Sciatic nerve (tissue), 2 donors: ENCODE measurements at regions not wholly inside any gene's neighbourhood (a gene's known extent, or its start where the extent isn't known, plus 50 kb on each side); places are given as distances from the start of the nearest gene placed in this dataset.
"Not testable (repeated sequence)": the region's sequence is repeated elsewhere in the genome, so short reads cannot be mapped to it uniquely, and the experiment has no call there.

Source experiments
- ATAC-seq: fragments of 200-7000 bp; cut with Tn5 transposase; one replicate; pipeline ENCODE4 v1.9.1; 2020; ENCODE audit warnings: mild to moderate bottlenecking, moderate library complexity
- DNase-seq: peaks from one replicate; pipeline ENCODE4 v3.0.0-alpha.2; 2020; ENCODE audit warnings: low spot score
- intact Hi-C: fragments of 100-400 bp; cut with DNase I; formaldehyde crosslinking; loops from one replicate; pipeline ENCODE4 v1.14.2; 2022
- donor health status: DM: no; HTN: no; CAD: no.
- donor health status: DM: no; HTN: no; CAD: no.

DNA sequence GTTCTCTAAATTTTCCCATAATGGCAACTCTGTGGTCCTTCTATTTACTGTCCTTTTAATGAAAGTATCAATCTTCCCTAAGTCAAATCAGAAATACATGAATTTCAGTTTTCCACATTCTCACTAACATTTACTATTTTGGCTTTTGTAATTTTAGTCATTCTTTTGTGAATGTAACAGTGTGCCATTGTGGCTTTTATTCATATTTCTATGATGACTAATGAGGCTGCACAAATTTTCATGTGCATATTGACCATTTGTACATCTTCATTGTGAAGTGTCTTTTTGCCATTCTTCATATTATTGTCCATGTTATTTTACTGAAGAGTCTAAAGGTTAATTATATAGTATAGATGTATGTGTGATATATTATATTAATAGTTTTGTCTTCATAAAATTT, 431.0 kb upstream of the BRINP3 start:
- intact Hi-C loops, result no loop called here
- DNase-seq (no peak), ATAC-seq (no peak)

GRCh38 chr1:190935925-190936324, 458.3 kb upstream of the BRINP3 start:
- DNase-seq (no peak), ATAC-seq (no peak)
- intact Hi-C loops, result no loop called here

- no peak for DNase-seq
- no peak for ATAC-seq
- intact Hi-C loops, result no loop called here
Observed at GRCh38 chr1:190936337-190936736, 458.7 kb upstream of the BRINP3 start.

DNA sequence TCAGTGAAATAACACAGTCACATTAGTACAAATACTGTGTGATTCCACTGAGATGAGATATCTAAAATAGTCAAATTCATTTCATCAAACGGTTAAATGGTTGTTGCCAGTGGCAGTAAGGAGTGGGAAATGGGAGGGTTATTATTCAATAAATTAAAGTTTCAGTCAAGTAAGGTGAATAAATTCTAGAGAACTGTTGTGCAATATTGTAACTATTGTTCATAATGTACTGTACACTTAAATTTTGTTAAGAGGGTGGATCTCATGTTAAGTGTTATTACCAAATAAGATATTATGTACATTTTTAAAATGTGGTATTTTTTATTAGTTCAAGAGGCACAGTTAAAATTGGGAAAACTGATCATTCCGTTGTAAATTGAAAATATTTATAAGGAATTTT, 463.3 kb upstream of the BRINP3 start:
- ATAC-seq, result no peak

GRCh38 chr1:190942475-190942874, 464.8 kb upstream of the BRINP3 start:
- intact Hi-C loops, result no loop called here
- no peak for ATAC-seq
- DNase-seq, result no peak

More for the DNA sequence above, 463.3 kb upstream of the BRINP3 start:
- intact Hi-C loops, result no loop called here
- no peak for DNase-seq

DNA sequence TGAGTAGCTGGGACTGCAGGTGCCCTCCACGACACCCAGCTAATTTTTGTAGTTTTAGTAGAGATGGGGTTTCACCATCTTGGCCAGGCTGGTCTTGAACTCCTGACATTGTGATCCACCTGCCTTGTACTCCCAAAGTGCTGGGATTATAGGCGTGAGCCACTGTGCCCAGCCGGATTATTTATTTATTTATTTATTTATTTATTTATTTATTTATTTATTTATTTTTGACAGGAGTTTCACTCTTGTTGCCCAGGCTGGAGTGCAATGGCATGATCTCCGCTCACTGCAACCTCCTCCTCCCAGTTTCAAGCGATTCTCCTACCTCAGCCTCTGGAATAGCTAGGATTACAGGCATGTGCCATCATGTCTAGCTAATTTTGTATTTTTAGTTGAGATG, 466.1 kb upstream of the BRINP3 start:
- ATAC-seq, intact Hi-C loops, DNase-seq: not testable (repeated sequence)

GRCh38 chr1:190949939-190950338, 472.3 kb upstream of the BRINP3 start:
- no peak for DNase-seq
- ATAC-seq, result no peak
- intact Hi-C loops, result no loop called here

DNA sequence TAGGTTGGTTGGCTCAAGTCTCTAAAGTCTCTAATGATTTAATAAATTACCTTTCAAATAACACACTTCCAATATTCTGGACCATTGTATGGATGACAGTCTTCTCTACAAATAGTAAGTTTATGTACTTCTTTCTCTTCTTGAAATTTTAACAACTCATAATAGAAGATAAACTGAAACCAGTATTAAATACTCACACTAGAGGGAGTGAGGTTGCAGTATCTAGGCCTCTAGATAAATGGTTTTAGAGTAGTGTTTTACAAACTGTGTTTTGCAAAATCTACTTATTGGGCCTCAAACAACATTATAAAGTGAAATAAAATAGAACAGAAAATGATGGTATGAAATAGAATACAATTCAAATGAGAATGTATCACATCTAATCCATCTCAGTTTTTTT, 479.9 kb upstream of the BRINP3 start:
- DNase-seq (no peak), ATAC-seq (no peak)
- intact Hi-C loops, result no loop called here

GRCh38 chr1:190963321-190963720, 485.7 kb upstream of the BRINP3 start:
- ATAC-seq (no peak), DNase-seq (no peak)
- intact Hi-C loops, result no loop called here

DNA sequence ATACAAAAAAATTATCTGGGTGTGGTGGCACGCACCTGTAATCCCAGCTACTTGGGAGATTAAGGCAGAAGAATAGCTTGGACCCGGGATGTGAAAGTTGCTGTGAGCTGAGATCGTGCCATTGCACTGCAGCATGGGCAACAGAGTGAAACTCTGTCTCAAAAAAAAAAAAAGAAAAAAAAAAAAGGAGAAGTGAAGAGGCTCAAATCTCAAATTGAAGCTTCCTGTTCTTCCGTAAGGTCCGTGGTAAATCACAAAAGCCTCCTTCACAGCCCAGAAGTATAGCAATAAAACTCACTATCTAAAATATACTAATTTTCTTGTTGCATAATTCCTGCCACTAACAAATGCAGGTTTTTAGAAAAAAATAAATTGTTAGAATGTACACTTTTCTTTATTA, 498.2 kb upstream of the BRINP3 start:
- DNase-seq, result no peak
- ATAC-seq, result no peak
- intact Hi-C loops, result no loop called here

- no peak for DNase-seq
- no peak for ATAC-seq
- intact Hi-C loops, result no loop called here
Observed at GRCh38 chr1:191002768-191003167, 525.1 kb upstream of the BRINP3 start.

- intact Hi-C loops, result no loop called here
- DNase-seq (no peak), ATAC-seq (no peak)
Observed at GRCh38 chr1:191016765-191017164, 539.1 kb upstream of the BRINP3 start.

DNA sequence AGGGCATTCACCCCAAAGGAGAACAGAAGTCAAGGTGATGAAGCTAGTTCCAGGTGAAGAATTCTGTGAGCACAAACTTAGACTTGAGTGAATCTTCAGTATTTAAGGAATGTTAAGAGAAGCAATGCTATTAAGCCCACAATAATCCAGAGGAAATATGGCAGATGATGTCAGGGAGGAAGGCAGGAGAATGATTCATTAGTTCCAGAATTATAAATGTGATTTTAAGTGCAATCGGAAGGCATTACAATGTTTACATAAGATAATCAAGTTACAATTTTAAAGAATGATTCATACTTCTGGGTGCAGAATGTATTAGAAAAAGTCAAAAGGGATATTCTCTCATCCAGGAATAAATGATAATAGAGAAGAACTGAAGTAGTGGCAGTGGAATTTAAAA, 545.2 kb upstream of the BRINP3 start:
- intact Hi-C loops, result no loop called here
- DNase-seq, result no peak
- ATAC-seq, result no peak

DNA sequence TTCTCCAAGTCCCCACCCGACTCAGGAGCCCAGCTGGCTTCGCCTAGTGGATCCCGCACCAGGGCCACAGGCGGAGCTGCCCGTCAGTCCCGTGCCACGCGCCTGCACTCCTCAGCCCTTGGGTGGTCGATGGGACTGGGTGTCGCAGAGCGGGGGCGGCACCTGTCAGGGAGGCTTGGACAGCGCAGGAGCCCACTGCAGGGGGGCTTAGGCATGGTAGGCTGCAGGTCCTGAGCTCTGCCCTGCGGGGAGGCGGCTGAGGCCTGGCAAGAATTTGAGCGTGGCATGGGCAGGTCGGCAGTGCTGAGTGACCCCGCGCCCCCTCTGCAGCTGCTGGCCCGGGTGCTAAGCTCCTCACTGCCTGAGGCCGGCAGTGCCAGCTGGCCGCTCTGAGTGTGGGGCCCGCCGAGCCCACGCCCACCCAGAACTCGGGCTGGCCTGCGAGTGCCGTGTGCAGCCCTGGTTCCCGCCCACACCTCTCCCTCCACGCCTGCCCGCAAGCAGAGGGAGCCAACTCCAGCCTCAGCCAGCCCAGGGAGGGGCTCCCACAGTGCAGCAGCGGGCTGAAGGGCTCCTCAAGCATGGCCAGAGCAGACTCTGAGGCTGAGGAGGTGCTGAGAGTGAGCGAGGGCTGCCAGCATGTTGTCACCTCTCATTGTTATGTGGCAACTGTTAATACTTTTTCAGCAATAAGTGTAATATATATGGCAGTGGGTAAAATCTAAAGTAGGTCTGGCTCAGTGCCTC, 548.4 kb upstream of the BRINP3 start:
- no peak for ATAC-seq
- intact Hi-C loops, result no loop called here
- DNase-seq, result no peak

GRCh38 chr1:191026828-191027227, 549.2 kb upstream of the BRINP3 start:
- intact Hi-C loops, result no loop called here
- DNase-seq, result no peak
- ATAC-seq, result no peak

- ATAC-seq (no peak), DNase-seq (no peak)
- intact Hi-C loops, result no loop called here
Observed at GRCh38 chr1:191034132-191034531, 556.5 kb upstream of the BRINP3 start.

GRCh38 chr1:191043066-191043465, 565.4 kb upstream of the BRINP3 start:
- ATAC-seq (no peak), DNase-seq (no peak)
- intact Hi-C loops, result no loop called here

GRCh38 chr1:191049781-191050180, 572.1 kb upstream of the BRINP3 start:
- ATAC-seq (no peak), DNase-seq (no peak)
- intact Hi-C loops, result no loop called here

GRCh38 chr1:191052888-191053287, 575.2 kb upstream of the BRINP3 start:
- DNase-seq (no peak), ATAC-seq (no peak)
- intact Hi-C loops, result no loop called here

DNA sequence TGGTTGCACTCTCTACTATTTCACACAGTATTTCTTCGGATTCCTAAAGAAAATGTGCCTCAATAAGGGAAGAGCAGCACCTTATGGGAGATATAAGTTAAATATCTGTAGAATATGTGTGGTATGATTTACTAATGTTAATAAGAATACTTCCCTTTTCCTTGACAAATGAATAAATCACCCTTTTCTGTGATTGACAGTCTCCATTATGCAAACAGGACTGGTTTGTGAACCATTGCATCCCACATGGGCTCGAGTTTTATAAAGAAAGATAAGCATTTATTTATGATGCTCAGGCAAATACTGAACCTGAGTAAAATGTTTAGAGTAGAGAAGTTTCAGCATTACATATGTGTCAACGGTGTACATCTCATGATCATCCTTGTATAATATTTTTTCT, 587.7 kb upstream of the BRINP3 start:
- DNase-seq (no peak), ATAC-seq (no peak)
- intact Hi-C loops, result no loop called here

DNA sequence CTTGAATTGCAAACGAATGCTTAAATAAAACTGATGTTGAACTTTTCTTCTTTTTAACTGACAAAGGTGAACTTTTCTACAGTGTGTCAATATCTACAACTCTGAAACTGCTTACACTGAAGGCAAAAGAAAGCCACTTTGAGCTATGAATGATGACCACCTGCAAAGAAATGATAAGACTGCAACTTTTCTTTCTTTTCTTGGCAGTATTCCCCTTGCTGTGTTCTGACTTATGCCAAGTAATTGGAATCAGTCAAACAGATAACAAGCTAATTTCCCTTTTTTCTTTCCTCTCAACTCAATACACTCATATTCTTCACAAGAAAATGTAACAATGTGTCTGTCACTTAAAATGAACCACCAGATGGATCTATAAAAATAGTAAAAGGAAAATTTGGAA, 588.1 kb upstream of the BRINP3 start:
- DNase-seq (no peak), ATAC-seq (no peak)
- intact Hi-C loops, result no loop called here
